GM21737 (cell line): ENCODE measurements at regions not wholly inside any gene's neighbourhood (a gene's known extent, or its start where the extent isn't known, plus 50 kb on each side); places are given as distances from the start of the nearest gene placed in this dataset.
"Not testable (repeated sequence)": the region's sequence is repeated elsewhere in the genome, so short reads cannot be mapped to it uniquely, and the experiment has no call there.

ENCODE experiments used
- ATAC-seq: cut with Tn5 transposase; IDR thresholded peaks from one replicate; pipeline ENCODE4 v1.9.1; 2021; ENCODE audit warnings: mild to moderate bottlenecking, moderate library complexity; ENCODE audit not compliant: unreplicated experiment

GRCh38 chr1:82807563-82807962 is 1006.8 kb downstream of the ADGRL2 start:
- no peak for ATAC-seq

- no peak for ATAC-seq
Observed at GRCh38 chr1:82806133-82806532, 1005.4 kb downstream of the ADGRL2 start.

GRCh38 chr1:82801176-82801575 is 1000.4 kb downstream of the ADGRL2 start:
- ATAC-seq: no peak

DNA sequence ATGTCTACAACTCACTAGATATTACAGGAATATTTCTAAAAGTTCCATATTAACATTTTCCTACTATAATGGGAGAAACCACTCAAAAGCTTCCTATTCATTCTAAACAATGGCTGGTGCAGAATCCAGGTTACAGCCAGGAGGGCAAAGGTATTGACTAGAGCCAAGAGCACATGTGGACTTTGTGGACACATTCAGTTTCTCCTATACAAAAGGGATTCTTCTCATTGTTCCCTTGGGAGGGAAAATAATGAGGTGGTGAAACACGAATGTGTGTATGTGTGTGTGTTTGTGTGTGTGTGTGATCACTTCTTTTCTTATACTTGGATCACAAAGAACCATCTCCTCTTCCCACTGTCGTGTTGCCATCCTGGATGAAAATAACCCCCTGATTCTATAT is 1000.0 kb downstream of the ADGRL2 start:
- ATAC-seq: no peak

DNA sequence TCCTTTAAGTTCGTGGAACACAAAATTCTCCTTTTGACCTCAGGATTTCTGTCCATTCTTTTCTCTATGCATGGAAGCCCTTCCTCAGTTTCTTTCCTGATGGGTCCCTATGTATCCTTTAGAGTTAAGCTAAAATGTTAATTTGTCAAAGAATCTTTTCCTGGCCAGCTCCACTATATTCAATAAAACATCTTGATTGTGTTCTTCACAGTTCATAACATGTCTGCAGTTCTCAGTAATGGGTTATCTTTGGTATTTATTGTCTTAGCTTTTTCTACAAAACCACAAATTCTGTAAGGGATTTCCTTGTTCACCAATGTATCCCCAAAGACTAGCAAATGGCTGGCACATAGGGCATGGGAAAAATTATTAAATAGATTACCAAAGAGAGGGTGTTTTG is 998.5 kb downstream of the ADGRL2 start:
- ATAC-seq: no peak

- peak; percentile 72 for ATAC-seq
Observed at GRCh38 chr1:82795508-82796149, 994.9 kb downstream of the ADGRL2 start.

GRCh38 chr1:82792151-82792550 is 991.4 kb downstream of the ADGRL2 start:
- no peak for ATAC-seq

DNA sequence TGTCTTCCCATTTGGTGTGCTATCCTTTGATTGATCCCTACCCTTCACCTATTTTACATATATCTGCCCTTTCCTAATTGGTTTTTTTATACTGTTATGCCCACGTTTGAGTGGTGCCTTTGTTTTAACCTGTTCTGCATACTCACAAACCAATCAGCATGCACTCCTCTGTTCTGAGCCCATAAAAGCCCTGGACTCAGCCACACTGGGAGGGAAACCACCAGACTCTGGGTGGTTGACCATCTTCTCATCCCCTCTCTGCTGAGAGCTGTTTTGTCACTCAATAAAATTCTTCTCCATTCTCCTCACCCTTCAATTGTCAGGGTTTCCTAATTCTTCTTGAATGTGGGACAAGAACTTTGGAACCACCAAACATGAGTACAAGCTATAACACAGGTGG is 989.8 kb downstream of the ADGRL2 start:
- no peak for ATAC-seq

DNA sequence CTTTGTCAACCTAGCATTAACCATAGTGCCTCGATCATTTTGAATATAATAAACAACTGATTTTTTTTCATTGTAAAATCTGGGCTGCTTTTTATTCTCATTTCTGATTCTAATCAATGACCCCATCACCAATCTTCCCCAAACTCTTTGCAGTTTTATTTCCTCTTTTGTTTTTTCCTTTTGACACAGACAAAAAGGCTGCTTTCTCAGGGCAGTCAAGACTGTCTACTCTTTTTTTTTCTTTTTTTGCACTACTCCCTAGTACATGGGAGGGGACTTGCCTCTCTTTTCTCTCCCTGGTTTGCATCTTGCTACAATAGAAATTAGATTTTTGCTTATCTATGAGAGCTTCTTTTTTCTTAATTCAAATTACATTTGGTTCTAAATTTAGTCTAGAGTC is 987.9 kb downstream of the ADGRL2 start:
- no peak for ATAC-seq

DNA sequence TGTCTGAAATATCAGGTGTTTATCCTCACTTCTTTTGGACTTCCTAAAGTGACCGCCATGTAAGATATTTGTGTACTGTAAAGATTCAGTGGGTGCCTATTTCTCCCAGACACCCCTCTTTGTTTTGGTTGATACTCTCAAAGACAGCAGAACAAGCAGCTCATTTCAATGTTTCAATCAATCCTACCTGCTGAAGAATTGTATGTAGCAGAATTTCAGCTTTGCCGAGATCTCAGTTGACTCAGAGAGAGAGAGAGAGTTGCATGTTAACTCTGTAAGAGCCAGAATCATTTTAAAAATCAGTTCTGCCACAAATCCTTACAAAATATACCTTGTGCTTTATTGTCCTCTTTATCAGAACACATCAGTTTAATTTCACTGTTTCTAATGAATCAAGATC is 987.3 kb downstream of the ADGRL2 start:
- no peak for ATAC-seq

- no peak for ATAC-seq
Observed at GRCh38 chr1:82786883-82787282, 986.1 kb downstream of the ADGRL2 start.

DNA sequence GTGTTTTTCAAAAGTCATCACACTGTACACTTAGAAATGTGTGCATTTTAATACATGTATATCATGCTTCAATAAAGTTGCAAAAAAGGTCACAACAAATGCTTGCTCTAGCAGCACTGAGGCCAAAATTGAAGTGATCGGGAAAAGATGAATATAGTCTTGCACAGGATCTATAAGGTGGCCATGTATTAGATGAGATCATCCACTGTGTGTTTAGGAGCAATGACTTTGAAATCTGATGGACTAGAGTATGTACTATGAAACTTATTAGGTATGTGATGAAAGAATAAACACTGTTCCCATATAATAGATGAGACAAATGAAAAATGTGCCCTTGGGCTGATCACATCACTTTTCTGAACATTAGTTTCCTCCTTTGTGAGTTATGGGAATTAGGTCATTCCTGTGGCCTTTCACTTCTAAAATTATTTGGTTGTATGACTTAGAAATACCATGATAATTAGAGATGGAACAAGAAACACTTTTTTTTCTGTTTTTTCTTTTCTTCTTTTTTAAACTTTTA is 984.6 kb downstream of the ADGRL2 start:
- ATAC-seq: no peak

GRCh38 chr1:82783044-82783443 is 982.3 kb downstream of the ADGRL2 start:
- no peak for ATAC-seq

DNA sequence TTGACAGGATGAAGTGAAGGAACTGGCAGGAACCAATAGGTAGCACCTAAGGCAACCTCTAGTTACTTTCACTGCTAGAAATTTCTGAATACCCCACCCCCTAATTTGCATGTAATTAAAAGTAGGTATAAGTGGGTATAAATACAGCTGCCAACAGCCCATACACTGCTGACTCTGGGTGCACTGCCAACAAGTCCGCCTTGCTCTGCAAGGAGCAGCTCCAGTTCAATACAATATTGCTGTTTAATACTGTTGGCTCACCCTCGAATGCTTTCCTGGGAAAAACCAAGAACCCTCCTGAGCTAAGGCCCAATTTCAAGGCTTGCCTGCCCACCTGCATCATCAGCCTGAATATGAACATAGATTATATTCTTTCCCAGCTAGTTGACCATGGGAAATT is 981.9 kb downstream of the ADGRL2 start:
- ATAC-seq: no peak

GRCh38 chr1:82778612-82779011 is 977.9 kb downstream of the ADGRL2 start:
- no peak for ATAC-seq

- ATAC-seq: no peak
Observed at GRCh38 chr1:82777240-82777639, 976.5 kb downstream of the ADGRL2 start.

DNA sequence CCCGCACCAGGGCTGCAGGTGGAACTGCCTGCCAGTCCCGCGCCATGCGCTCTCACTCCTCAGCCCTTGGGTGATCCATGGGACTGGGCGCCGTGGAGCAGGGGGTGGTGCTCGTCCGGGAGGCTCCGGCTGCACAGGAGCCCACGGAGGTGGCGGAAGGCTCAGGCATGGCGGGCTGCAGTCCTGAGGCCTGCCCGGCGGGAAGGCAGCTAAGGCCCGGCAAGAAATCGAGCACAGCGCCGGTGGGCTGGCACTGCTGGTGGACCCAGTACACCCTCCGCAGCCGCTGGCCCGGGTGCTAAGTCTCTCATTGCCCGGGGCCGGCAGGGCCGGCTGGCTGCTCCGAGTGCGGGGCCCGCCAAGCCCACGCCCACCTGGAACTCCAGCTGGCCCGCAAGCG is 976.0 kb downstream of the ADGRL2 start:
- ATAC-seq: not testable (repeated sequence)

DNA sequence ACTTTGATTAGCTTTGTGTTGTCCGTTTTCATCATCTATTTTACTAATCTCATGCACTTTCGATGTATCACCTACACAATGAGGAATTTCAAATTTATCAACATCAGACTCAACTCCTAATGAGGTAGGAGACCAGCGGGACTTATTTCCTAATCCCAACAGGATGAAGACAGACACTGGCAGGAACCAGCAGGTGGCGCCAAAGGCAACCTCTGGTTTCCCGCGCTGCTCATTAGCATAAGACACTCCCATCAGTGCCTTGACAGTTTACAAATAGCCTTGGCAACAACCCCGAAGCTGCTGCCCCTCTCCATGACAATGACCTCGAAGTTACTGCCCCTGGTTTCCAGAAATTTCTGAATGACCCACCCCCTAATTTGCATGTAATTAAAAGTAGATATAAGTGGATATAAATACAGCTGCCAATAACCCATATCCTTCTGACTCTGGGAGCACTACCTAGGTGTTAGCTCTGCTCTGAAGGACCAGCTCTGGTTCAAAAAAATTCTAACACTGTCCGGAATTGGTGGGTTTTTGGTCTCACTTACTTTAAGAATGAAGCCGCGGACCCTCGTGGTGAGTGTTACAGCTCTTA is 974.8 kb downstream of the ADGRL2 start:
- no peak for ATAC-seq

DNA sequence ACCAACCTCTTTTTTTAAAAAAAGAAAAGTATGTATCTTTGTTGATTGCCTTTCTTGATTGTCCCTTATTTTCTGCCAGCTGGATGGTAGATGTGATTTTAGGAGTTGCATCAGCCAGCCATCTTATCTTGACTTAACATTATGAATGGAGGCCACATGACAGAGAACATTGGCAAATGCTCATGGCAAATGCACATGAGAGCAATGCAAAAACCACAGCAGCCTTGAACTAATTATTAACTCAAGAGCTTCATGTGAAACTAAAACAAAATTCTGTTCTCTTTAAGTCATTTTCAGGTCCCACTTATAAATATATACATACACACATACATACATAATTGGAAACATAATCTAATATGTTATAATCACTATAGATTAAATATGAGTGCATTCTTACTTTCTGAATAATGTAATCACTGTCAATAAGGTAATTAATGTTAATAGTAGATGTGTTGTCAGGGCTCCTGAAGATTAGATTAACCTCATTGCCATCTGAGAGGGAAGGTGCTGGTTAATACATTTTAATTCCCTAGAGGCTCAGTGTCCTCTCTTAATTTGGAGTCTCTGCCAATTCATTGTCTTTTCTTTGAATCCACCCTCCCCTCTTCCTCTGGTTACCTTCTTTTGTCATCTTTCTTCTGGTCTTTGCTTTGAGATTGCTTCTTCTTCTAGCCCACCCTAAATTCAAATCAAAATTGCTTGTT is 962.2 kb downstream of the ADGRL2 start:
- peak; percentile 97 for ATAC-seq

DNA sequence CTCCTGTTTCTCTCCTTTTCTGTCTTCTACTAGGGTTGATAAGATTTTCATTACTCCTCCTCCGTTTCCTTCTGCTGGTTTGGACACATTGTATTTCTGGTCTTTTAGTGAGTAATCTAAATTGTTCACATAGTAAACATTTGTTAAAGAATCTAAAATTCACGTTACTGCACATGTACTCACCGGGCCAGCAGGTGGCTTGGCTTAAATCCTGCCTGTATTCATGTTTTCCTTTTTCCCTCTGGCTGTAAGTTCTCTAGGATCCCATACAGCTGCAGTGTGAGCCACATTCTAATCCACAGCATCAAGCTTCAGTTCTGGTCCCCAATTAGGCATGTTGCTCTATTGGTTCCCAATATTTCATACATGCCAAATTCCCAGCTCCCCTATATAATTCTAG is 958.3 kb downstream of the ADGRL2 start:
- no peak for ATAC-seq

DNA sequence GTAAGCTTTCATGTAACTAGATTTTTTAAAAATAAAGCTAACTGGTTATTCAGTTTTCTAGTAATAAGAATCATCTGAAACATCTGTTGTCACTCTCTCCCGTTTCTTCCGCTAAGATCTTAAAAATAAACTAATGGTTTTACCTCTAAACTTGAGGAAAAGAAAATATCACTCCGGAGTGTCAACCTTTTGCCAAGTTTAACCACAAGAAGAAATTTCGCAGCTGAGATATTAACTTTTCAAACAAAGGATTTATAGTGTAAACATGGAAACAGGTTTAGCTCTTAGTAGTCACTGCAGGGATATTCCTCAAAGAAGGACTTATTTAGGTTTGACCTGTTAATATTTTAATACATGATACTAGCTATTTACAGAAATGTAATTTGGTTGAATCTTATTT is 954.9 kb downstream of the ADGRL2 start:
- ATAC-seq: no peak

- ATAC-seq: no peak
Observed at GRCh38 chr1:82755191-82755590, 954.5 kb downstream of the ADGRL2 start.
